ENCODE measurements at regions not wholly inside any gene's neighbourhood (a gene's known extent, or its start where the extent isn't known, plus 50 kb on each side); places are given as distances from the start of the nearest gene placed in this dataset.

DNA sequence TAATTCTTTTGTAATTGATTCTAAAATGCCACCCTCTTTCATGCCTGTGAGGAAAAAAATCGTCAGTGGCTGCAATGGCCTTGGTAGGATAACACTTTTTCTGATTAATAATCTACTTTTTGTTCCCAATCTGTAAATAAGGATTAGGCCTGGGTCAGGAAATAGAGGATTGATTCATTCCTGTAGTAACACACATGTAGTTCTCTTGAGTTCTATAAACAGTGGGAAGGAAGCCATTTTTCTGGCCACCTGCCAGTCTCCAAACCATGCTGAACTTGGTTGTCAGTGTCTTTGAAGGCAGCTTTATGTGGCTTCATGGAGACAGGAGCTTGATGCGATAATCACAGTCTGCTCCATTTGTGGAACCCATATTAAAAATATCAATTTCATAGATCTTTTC, 169.3 kb upstream of the NFE2L3 start:
- Mint-ChIP-seq H3K4me1 (ENCODE audit: low read depth) (no peaks in the 10 kb centered on the region), H3K36me3 (ENCODE audit: low read depth) (no peaks in the 10 kb centered on the region), H3K27ac (no peak overlapping the region), H3K4me3 (no peak overlapping the region), H3K27me3 (peaks cover 28% of the 10 kb centered on the region), H3K9me3 (no peaks in the 10 kb centered on the region)
- intact Hi-C loops (cut with micrococcal nuclease): no loop called here

DNA sequence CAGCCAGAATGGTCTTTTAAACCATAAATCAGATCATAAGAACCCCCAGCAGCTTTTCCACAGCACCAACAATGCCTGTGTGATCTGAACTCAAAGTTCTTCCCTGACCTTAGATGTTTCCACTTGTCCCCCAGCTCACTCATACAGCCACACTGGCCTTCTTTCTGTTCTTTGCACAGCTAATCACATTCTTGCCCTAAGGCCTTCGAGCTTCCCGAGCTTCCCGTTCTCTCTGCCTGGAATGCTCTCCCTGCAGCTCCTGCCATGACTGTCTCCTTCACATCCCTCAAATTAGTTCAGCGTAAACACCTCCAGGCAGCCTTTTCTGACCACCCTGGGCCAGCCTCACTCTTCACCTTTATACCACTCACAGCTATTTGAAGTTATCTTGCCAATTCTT, 166.8 kb upstream of the NFE2L3 start:
- no peaks in the 10 kb centered on the region for H3K9me3 Mint-ChIP-seq
- intact Hi-C loops (cut with micrococcal nuclease): no loop called here

GRCh38 chr7:25988640-25989039, 163.4 kb upstream of the NFE2L3 start:
- intact Hi-C loops (cut with micrococcal nuclease): no loop called here
- Mint-ChIP-seq H3K4me3 (no peak overlapping the region), H3K36me3 (ENCODE audit: low read depth) (no peaks in the 10 kb centered on the region), H3K4me1 (ENCODE audit: low read depth) (no peaks in the 10 kb centered on the region), H3K27me3 (peaks cover 45% of the 10 kb centered on the region), H3K27ac (no peak overlapping the region), H3K9me3 (no peaks in the 10 kb centered on the region)

More for the DNA sequence above, 166.8 kb upstream of the NFE2L3 start:
- Mint-ChIP-seq H3K4me1 (ENCODE audit: low read depth) (no peaks in the 10 kb centered on the region), H3K27me3 (peaks cover 43% of the 10 kb centered on the region), H3K27ac (no peak overlapping the region), H3K36me3 (ENCODE audit: low read depth) (no peaks in the 10 kb centered on the region), H3K4me3 (no peak overlapping the region)

DNA sequence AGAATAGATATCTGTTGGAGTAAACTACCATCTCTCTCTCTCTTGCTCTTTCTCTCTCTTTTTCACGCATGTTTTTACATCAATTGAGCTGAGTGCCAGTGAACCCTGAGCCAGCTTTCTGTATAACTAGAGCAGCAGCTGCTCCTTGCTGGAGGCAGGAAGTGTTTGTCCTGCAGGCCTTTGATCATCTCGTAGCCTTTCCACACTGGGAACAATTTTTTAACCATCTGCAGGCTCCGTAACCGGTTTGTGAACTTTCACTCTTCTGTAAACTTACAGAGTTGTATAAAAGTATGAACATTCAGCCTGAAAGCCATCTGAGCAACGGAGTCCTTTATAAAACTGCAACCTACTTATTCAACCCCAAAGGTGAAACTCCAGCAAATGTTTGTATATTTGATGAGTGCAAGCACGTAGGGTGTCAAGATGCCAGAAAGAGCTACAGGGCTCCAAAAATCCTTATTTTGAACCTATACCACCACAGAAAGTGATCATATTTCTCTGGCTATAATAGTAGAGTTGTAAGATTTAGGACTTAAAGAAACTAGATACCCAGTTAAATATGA, 162.8 kb upstream of the NFE2L3 start:
- Mint-ChIP-seq H3K4me3 (no peak overlapping the region), H3K27ac (no peak overlapping the region), H3K9me3 (no peaks in the 10 kb centered on the region), H3K36me3 (ENCODE audit: low read depth) (no peaks in the 10 kb centered on the region), H3K27me3 (peaks cover 47% of the 10 kb centered on the region), H3K4me1 (ENCODE audit: low read depth) (no peaks in the 10 kb centered on the region)
- intact Hi-C loops (cut with micrococcal nuclease): no loop called here

DNA sequence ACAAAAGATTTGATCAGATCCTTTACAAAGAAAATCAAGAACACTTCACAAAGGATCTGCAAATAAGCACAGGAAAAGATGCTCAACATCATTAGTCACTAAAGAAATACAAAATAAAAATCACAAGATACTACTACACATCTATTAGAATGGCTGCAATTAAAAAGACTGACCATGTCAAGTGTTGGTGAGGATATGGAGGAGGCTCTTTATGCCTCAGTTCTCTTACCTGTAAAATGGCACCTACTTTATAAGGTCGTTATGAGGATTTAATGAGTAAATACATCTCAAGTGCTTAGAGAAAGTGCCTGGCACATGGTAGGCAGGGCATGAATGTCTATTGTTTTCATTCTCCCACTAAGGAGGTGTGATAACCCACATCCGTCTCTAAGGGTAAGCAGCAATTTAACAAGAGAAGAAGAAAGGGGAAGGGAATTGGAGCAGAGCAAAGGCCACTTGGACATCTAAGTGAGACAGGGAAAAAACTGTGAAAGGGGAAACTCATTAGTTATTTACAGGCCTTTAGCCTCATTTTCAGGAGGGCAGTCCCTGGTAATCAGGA, 157.5 kb upstream of the NFE2L3 start:
- H3K27ac Mint-ChIP-seq: no peak overlapping the region
- no peaks in the 10 kb centered on the region for H3K36me3 Mint-ChIP-seq (ENCODE audit: low read depth)
- H3K4me1 Mint-ChIP-seq (ENCODE audit: low read depth): no peaks in the 10 kb centered on the region
- peaks cover 54% of the 10 kb centered on the region for H3K27me3 Mint-ChIP-seq
- no peaks in the 10 kb centered on the region for H3K9me3 Mint-ChIP-seq
- intact Hi-C loops (cut with micrococcal nuclease): no loop called here
- no peak overlapping the region for H3K4me3 Mint-ChIP-seq

GRCh38 chr7:25995216-25995615, 156.8 kb upstream of the NFE2L3 start:
- H3K27ac Mint-ChIP-seq: no peak overlapping the region
- intact Hi-C loops (cut with micrococcal nuclease): no loop called here
- H3K9me3 Mint-ChIP-seq: no peaks in the 10 kb centered on the region
- H3K4me3 Mint-ChIP-seq: no peak overlapping the region
- no peaks in the 10 kb centered on the region for H3K36me3 Mint-ChIP-seq (ENCODE audit: low read depth)
- H3K27me3 Mint-ChIP-seq: peaks cover 48% of the 10 kb centered on the region
- H3K4me1 Mint-ChIP-seq (ENCODE audit: low read depth): no peaks in the 10 kb centered on the region

GRCh38 chr7:25996006-25996408, 156.0 kb upstream of the NFE2L3 start:
- Mint-ChIP-seq H3K27me3 (peaks cover 47% of the 10 kb centered on the region), H3K36me3 (ENCODE audit: low read depth) (no peaks in the 10 kb centered on the region), H3K4me3 (no peak overlapping the region), H3K4me1 (ENCODE audit: low read depth) (no peaks in the 10 kb centered on the region), H3K9me3 (no peaks in the 10 kb centered on the region), H3K27ac (no peak overlapping the region)
- intact Hi-C loops (cut with micrococcal nuclease): no loop called here

- H3K4me1 Mint-ChIP-seq (ENCODE audit: low read depth): no peaks in the 10 kb centered on the region
- no peaks in the 10 kb centered on the region for H3K9me3 Mint-ChIP-seq
- H3K27me3 Mint-ChIP-seq: peaks cover 48% of the 10 kb centered on the region
- no peaks in the 10 kb centered on the region for H3K36me3 Mint-ChIP-seq (ENCODE audit: low read depth)
- no peak overlapping the region for H3K4me3 Mint-ChIP-seq
- no peak overlapping the region for H3K27ac Mint-ChIP-seq
- intact Hi-C loops (cut with micrococcal nuclease): no loop called here
Measured at GRCh38 chr7:25998499-25998898, 153.5 kb upstream of the NFE2L3 start.

GRCh38 chr7:26000841-26001240, 151.2 kb upstream of the NFE2L3 start:
- intact Hi-C loops (cut with micrococcal nuclease): no loop called here
- Mint-ChIP-seq H3K9me3 (no peaks in the 10 kb centered on the region), H3K27ac (no peak overlapping the region), H3K4me1 (ENCODE audit: low read depth) (no peaks in the 10 kb centered on the region), H3K27me3 (peaks cover 42% of the 10 kb centered on the region), H3K36me3 (ENCODE audit: low read depth) (no peaks in the 10 kb centered on the region), H3K4me3 (no peak overlapping the region)

DNA sequence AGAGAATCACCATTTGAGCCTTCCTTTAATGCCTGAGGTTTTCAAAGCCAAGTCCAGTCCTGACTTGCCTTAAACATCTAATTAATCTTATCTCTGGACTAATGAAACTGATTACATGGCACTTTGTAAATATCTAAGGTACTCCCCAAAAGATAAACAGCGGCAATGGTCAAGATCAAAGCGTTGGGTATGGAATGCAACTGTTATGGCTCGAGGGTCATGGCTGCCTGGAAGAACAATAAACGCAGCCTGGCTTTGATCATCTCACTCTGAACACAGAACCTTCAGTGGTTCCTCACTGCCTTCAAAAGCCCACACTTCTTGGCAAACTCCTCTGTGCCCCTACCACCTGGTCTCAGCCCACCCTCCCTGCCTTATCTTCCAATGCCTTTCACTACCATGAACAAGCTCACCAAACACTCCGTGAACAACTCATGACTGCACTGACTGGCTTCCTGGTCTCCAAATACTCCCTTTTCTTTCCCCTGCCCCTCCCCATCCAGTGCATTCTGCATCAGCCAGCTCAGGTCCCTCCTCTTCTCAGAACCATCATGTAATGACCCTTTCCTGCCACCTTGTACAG, 150.2 kb upstream of the NFE2L3 start:
- Mint-ChIP-seq H3K36me3 (ENCODE audit: low read depth) (no peaks in the 10 kb centered on the region), H3K4me3 (no peak overlapping the region), H3K9me3 (no peaks in the 10 kb centered on the region), H3K27me3 (peaks cover 43% of the 10 kb centered on the region), H3K27ac (no peak overlapping the region), H3K4me1 (ENCODE audit: low read depth) (no peaks in the 10 kb centered on the region)
- intact Hi-C loops (cut with micrococcal nuclease): no loop called here

GRCh38 chr7:26005683-26006410, 146.2 kb upstream of the NFE2L3 start:
- H3K36me3 Mint-ChIP-seq (ENCODE audit: low read depth): no peaks in the 10 kb centered on the region
- H3K4me1 Mint-ChIP-seq (ENCODE audit: low read depth): no peaks in the 10 kb centered on the region
- H3K9me3 Mint-ChIP-seq: no peaks in the 10 kb centered on the region
- peaks cover 49% of the 10 kb centered on the region for H3K27me3 Mint-ChIP-seq
- no peak overlapping the region for H3K27ac Mint-ChIP-seq
- no peak overlapping the region for H3K4me3 Mint-ChIP-seq
- intact Hi-C loops (cut with micrococcal nuclease): no loop called here

DNA sequence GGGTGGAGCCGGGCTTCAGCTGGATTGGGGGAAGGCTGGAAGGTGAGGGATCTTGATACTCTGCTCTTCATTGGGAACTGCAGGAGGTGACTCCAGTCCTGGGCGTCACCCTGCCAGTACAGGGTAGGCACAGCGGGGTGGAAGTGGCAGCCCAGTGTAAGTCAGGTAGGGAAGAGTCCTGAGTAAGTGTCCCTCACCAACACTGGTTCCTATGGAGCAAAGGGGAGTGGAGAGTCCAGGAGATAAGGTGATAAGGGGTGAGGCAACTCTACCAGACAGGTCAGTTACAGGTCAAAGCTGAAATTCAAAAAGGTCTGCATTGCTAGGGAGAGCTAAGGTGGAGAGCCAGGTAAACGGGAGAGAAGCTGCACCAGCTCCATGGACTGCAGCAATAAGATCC, 145.6 kb upstream of the NFE2L3 start:
- H3K36me3 Mint-ChIP-seq (ENCODE audit: low read depth): no peaks in the 10 kb centered on the region
- H3K4me1 Mint-ChIP-seq (ENCODE audit: low read depth): no peaks in the 10 kb centered on the region
- intact Hi-C loops (cut with micrococcal nuclease): no loop called here
- peaks cover 53% of the 10 kb centered on the region for H3K27me3 Mint-ChIP-seq
- H3K27ac Mint-ChIP-seq: no peak overlapping the region
- no peaks in the 10 kb centered on the region for H3K9me3 Mint-ChIP-seq
- H3K4me3 Mint-ChIP-seq: no peak overlapping the region

- Mint-ChIP-seq H3K27ac (no peak overlapping the region), H3K36me3 (ENCODE audit: low read depth) (no peaks in the 10 kb centered on the region), H3K9me3 (no peaks in the 10 kb centered on the region), H3K27me3 (peaks cover 53% of the 10 kb centered on the region), H3K4me3 (no peak overlapping the region), H3K4me1 (ENCODE audit: low read depth) (no peaks in the 10 kb centered on the region)
- intact Hi-C loops (cut with micrococcal nuclease): no loop called here
Measured at GRCh38 chr7:26007510-26007909, 144.5 kb upstream of the NFE2L3 start.

GRCh38 chr7:26008428-26008827, 143.6 kb upstream of the NFE2L3 start:
- intact Hi-C loops (cut with micrococcal nuclease): no loop called here
- Mint-ChIP-seq H3K27me3 (peaks cover 52% of the 10 kb centered on the region), H3K27ac (no peak overlapping the region), H3K4me3 (no peak overlapping the region), H3K36me3 (ENCODE audit: low read depth) (no peaks in the 10 kb centered on the region), H3K9me3 (no peaks in the 10 kb centered on the region), H3K4me1 (ENCODE audit: low read depth) (no peaks in the 10 kb centered on the region)

All from dendritic cell treated with granulocyte-macrophage colony-stimulating factor and Interleukin-4, amounts not matched to agents 40 ng/mL and 50 ng/mL, for 4 days (primary cell).